ENCODE measurements at regions not wholly inside any gene's neighbourhood (a gene's known extent, or its start where the extent isn't known, plus 50 kb on each side); places are given as distances from the start of the nearest gene placed in this dataset.

DNA sequence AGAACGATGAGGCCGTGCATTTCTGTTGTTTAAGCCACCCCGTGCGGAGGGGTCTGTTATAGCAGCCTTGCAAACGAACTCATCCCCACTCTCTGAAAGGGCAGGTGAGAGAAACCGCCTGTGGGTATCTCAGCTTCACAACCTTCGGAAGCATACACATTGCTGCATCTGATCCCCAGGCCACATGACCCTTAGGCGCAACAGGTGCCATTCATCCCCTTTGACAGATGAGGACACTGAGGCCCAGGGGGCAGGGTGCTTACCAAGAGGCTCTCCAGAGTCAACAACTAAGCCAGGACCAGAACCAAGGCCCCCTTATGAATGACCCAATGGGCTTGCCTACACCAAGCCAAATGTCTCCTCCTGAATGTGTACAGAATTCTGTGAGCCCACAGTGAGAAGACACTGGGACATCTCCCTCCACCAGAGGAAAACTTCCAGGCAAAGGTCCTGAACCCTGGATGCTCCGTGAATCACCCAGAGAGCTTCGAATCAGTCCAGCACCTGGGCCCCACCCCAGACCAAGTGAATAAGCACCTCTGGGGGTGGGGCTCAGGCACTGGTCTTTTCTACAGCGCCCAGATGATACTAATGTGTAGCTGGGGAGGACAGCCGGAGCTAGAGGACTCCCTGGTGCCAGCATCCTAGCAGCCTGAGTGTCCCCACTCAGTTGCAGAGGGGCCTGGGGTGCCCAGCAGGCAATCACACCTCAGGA is 83.2 kb downstream of the BUD13 start:
- 48 to 54% methylated on average over 12 of the region's 12 CpGs for WGBS, 2 experiments (ENCODE audit: low coverage in 1 of 2, low lambda C conversion rate in 2 of 2, missing lambda C conversion rate in 2 of 2)
- DNase-seq: no peak
- no peaks in the 10 kb centered on the region for H3K36me3 ChIP-seq (ENCODE audit: low read depth)
- H3K9me2 ChIP-seq (ENCODE audit: insufficient read depth): no peaks in the 10 kb centered on the region
- no peak overlapping the region for H3K9ac ChIP-seq
- H3K27ac ChIP-seq: no peak overlapping the region
- in situ Hi-C loops (cut with MboI): loop anchor here (25.0 kb wide), 1 partner anchor 1352 kb away; no protein-coding TSS in a partner anchor
- H3F3A ChIP-seq (ENCODE audit: insufficient read depth): no peaks in the 10 kb centered on the region
- no peaks in the 10 kb centered on the region for H3K4me1 ChIP-seq (ENCODE audit: insufficient read depth)
- H3K79me2 ChIP-seq (ENCODE audit: insufficient read depth): no peaks in the 10 kb centered on the region
- no peaks in the 10 kb centered on the region for H3K9me3 ChIP-seq (ENCODE audit: low read depth)
- H3K4me3 ChIP-seq: no peak overlapping the region
- no peak for TF ChIP-seq EZH2 (IDR thresholded peaks at IDR 0.05; ENCODE audit: insufficient read depth, poor library complexity, severe bottlenecking)
- TF ChIP-seq EZH2phosphoT487 (IDR thresholded peaks at IDR 0.05; ENCODE audit: insufficient read depth, low read depth): no peak
- H2AFZ ChIP-seq: no peak overlapping the region
- no peak overlapping the region for H3K4me2 ChIP-seq (ENCODE audit: unreplicated experiment)
- H3K27me3 ChIP-seq (replicated peaks; ENCODE audit: insufficient read depth): peaks cover 5% of the 10 kb centered on the region
- H4K20me1 ChIP-seq (ENCODE audit: insufficient read depth): no peaks in the 10 kb centered on the region

DNA sequence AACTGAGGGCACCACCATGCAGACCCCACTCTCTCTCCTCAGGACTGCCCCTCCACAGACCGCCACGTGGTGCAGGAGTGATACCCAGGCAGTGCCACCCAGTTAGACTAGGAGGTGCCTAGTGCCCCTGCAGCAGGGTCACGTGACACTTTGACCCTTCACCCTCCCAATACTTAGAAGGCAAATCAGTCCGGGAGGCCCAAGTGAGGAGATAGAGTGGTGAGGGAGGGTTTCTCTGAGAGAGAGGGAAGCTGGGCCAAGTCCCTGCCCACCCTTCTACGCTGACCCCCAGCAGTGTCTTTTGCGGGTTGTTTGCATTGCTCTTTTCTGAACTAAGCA is 84.6 kb downstream of the BUD13 start:
- Histone ChIP-seq H3K4me3 (no peak overlapping the region), H3K9me2 (ENCODE audit: insufficient read depth) (no peaks in the 10 kb centered on the region), H3K27me3 (replicated peaks; ENCODE audit: insufficient read depth) (peaks cover 15% of the 10 kb centered on the region), H2AFZ (no peak overlapping the region), H3K27ac (no peak overlapping the region), H4K20me1 (ENCODE audit: insufficient read depth) (no peaks in the 10 kb centered on the region), H3K36me3 (ENCODE audit: low read depth) (no peaks in the 10 kb centered on the region), H3F3A (ENCODE audit: insufficient read depth) (no peaks in the 10 kb centered on the region), H3K79me2 (ENCODE audit: insufficient read depth) (no peaks in the 10 kb centered on the region), H3K9me3 (ENCODE audit: low read depth) (no peaks in the 10 kb centered on the region), H3K9ac (no peak overlapping the region), H3K4me2 (ENCODE audit: unreplicated experiment) (no peak overlapping the region), H3K4me1 (ENCODE audit: insufficient read depth) (no peaks in the 10 kb centered on the region)
- 39 to 40% methylated on average over 6 of the region's 6 CpGs for WGBS, 2 experiments (ENCODE audit: low coverage in 1 of 2, low lambda C conversion rate in 2 of 2, missing lambda C conversion rate in 2 of 2)
- in situ Hi-C loops (cut with MboI): loop anchor here (25.0 kb wide), 1 partner anchor 1351 kb away; no protein-coding TSS in a partner anchor
- no peak for TF ChIP-seq EZH2 (IDR thresholded peaks at IDR 0.05; ENCODE audit: insufficient read depth, poor library complexity, severe bottlenecking)
- no peak for TF ChIP-seq EZH2phosphoT487 (IDR thresholded peaks at IDR 0.05; ENCODE audit: insufficient read depth, low read depth)
- DNase-seq: no peak

- Histone ChIP-seq H3K27me3 (replicated peaks; ENCODE audit: insufficient read depth) (peaks cover 15% of the 10 kb centered on the region; the same call in 1 of the 2 replicates), H3K4me3 (no peak overlapping the region), H3K4me1 (ENCODE audit: insufficient read depth) (no peaks in the 10 kb centered on the region), H2AFZ (no peak overlapping the region), H3K9me3 (ENCODE audit: low read depth) (no peaks in the 10 kb centered on the region), H3K79me2 (ENCODE audit: insufficient read depth) (no peaks in the 10 kb centered on the region), H3K9ac (no peak overlapping the region), H3K9me2 (ENCODE audit: insufficient read depth) (no peaks in the 10 kb centered on the region), H3K4me2 (ENCODE audit: unreplicated experiment) (no peak overlapping the region), H4K20me1 (ENCODE audit: insufficient read depth) (no peaks in the 10 kb centered on the region), H3F3A (ENCODE audit: insufficient read depth) (no peaks in the 10 kb centered on the region), H3K27ac (no peak overlapping the region), H3K36me3 (ENCODE audit: low read depth) (no peaks in the 10 kb centered on the region)
- TF ChIP-seq EZH2phosphoT487 (IDR thresholded peaks at IDR 0.05; ENCODE audit: insufficient read depth, low read depth): no peak
- TF ChIP-seq EZH2 (IDR thresholded peaks at IDR 0.05; ENCODE audit: insufficient read depth, poor library complexity, severe bottlenecking): no peak
- in situ Hi-C loops (cut with MboI): loop anchor here (25.0 kb wide), 1 partner anchor 1350 kb away; no protein-coding TSS in a partner anchor
- 16% methylated on average over 6 of the region's 6 CpGs for WGBS, 2 experiments (ENCODE audit: low coverage in 1 of 2, low lambda C conversion rate in 2 of 2, missing lambda C conversion rate in 2 of 2)
- no peak for DNase-seq
Observed at GRCh38 chr11:116687458-116688201, 85.2 kb downstream of the BUD13 start.

- Histone ChIP-seq H3K4me3 (no peak overlapping the region), H3K36me3 (ENCODE audit: low read depth) (no peaks in the 10 kb centered on the region), H3F3A (ENCODE audit: insufficient read depth) (no peaks in the 10 kb centered on the region), H3K27me3 (replicated peaks; ENCODE audit: insufficient read depth) (peaks cover 15% of the 10 kb centered on the region; the same call in 1 of the 2 replicates), H3K9me2 (ENCODE audit: insufficient read depth) (no peaks in the 10 kb centered on the region), H3K4me1 (ENCODE audit: insufficient read depth) (no peaks in the 10 kb centered on the region), H4K20me1 (ENCODE audit: insufficient read depth) (no peaks in the 10 kb centered on the region), H3K9ac (no peak overlapping the region), H3K4me2 (ENCODE audit: unreplicated experiment) (no peak overlapping the region), H3K27ac (no peak overlapping the region), H3K79me2 (ENCODE audit: insufficient read depth) (no peaks in the 10 kb centered on the region), H2AFZ (no peak overlapping the region), H3K9me3 (ENCODE audit: low read depth) (no peaks in the 10 kb centered on the region)
- WGBS, 2 experiments (ENCODE audit: low coverage in 1 of 2, low lambda C conversion rate in 2 of 2, missing lambda C conversion rate in 2 of 2): 33 to 58% methylated on average over 5 to 9 of the region's 9 CpGs
- DNase-seq: no peak
- TF ChIP-seq EZH2phosphoT487 (IDR thresholded peaks at IDR 0.05; ENCODE audit: insufficient read depth, low read depth): no peak
- TF ChIP-seq EZH2 (IDR thresholded peaks at IDR 0.05; ENCODE audit: insufficient read depth, poor library complexity, severe bottlenecking): no peak
- in situ Hi-C loops (cut with MboI): loop anchor here (25.0 kb wide), 1 partner anchor 1350 kb away; no protein-coding TSS in a partner anchor
Observed at GRCh38 chr11:116686866-116687265, 85.9 kb downstream of the BUD13 start.

Measured in GM23248 (cell line).